IMR-90 (cell line): ENCODE measurements at regions not wholly inside any gene's neighbourhood (a gene's known extent, or its start where the extent isn't known, plus 50 kb on each side); places are given as distances from the start of the nearest gene placed in this dataset.

ENCODE experiments used
- ATAC-seq: fragments of 200-7000 bp; cut with Tn5 transposase; 2 replicates; pipeline ENCODE4 v1.9.1; 2020; ENCODE audit warnings: low read depth, mild to moderate bottlenecking, moderate library complexity
- BruUV-seq: library from RNA; stranded (reverse); fragments of 400-500 nt; replicated peaks from 2 replicates; lab custom pipeline; 2021; lab: Mats Ljungman, UMichigan
- CTCF ChIA-PET: fragments of 300-600 bp; formaldehyde crosslinking; extraction: SDS; loops from one replicate; lab custom pipeline; 2021; ENCODE audit warnings: antibody characterized with exemption; lab: Yijun Ruan, JAX
- POLR2A ChIA-PET: fragments of 300-600 bp; sonication (Branson Sonifier 250); formaldehyde crosslinking; loops from one replicate; lab custom pipeline; 2022; ENCODE audit warnings: antibody characterized with exemption; ENCODE audit not compliant: unreplicated experiment; lab: Charles Lee
- DNase-seq: peaks from one replicate; pipeline ENCODE4 v3.0.0; 2013
- H2AFZ ChIP-seq: replicated peaks from 2 replicates; pipeline ENCODE3; 2013; ENCODE audit warnings: low read length, mild to moderate bottlenecking; ENCODE audit not compliant: poor library complexity
- H2AK5ac ChIP-seq: 2 replicates; pipeline ENCODE4 v1.6.1; 2013; ENCODE audit warnings: low read depth, low read length, inconsistent platforms
- H2AK9ac ChIP-seq: replicated peaks from 2 replicates; pipeline ENCODE3; 2013; ENCODE audit warnings: mild to moderate bottlenecking, low read depth, low read length, moderate library complexity; ENCODE audit not compliant: poor library complexity
- H2BK120ac ChIP-seq: 2 replicates; pipeline ENCODE4 v1.6.1; 2013; ENCODE audit warnings: low read depth, low read length, inconsistent platforms
- H2BK15ac ChIP-seq: 3 replicates; pipeline ENCODE4 v1.6.1; 2013; ENCODE audit warnings: low read depth, low read length, inconsistent platforms
- H2BK20ac ChIP-seq: 2 replicates; pipeline ENCODE4 v1.6.1; 2013; ENCODE audit warnings: low read depth, mild to moderate bottlenecking, inconsistent platforms, low read length, moderate library complexity
- H2BK5ac ChIP-seq: 2 replicates; pipeline ENCODE4 v1.6.1; 2013; ENCODE audit warnings: mild to moderate bottlenecking, low read depth, low read length, inconsistent platforms; ENCODE audit not compliant: poor library complexity, severe bottlenecking
- H3K14ac ChIP-seq: replicated peaks from 2 replicates; pipeline ENCODE4 v1.6.1; 2013; ENCODE audit warnings: low read depth, low read length, inconsistent platforms
- H3K18ac ChIP-seq: 2 replicates; pipeline ENCODE4 v1.6.1; 2013; ENCODE audit warnings: low read depth, low read length, control low read depth
- H3K23ac ChIP-seq: 2 replicates; pipeline ENCODE4 v1.6.1; 2013; ENCODE audit warnings: low read depth, low read length, inconsistent platforms
- H3K27ac ChIP-seq: 2 replicates; pipeline ENCODE4 v1.5.1; 2013; ENCODE audit warnings: mild to moderate bottlenecking, control low read depth, low read length; ENCODE audit not compliant: insufficient read depth
- H3K27me3 ChIP-seq: 2 replicates; pipeline ENCODE4 v1.6.1; 2013; ENCODE audit warnings: low read length; ENCODE audit not compliant: control insufficient read depth, insufficient read depth
- H3K36me3 ChIP-seq: 2 replicates; pipeline ENCODE4 v1.6.1; 2013; ENCODE audit warnings: low read length, mixed read lengths; ENCODE audit not compliant: control insufficient read depth, insufficient read depth
- H3K4ac ChIP-seq: 2 replicates; pipeline ENCODE4 v1.6.1; 2013; ENCODE audit warnings: low read depth, low read length, inconsistent platforms
- H3K4me1 ChIP-seq: 2 replicates; pipeline ENCODE4 v1.6.1; 2013; ENCODE audit warnings: low read length, mixed read lengths; ENCODE audit not compliant: control insufficient read depth, insufficient read depth
- H3K4me2 ChIP-seq: 2 replicates; pipeline ENCODE4 v1.6.1; 2013; ENCODE audit warnings: low read depth, mild to moderate bottlenecking, control low read depth, low read length, moderate library complexity
- H3K4me3 ChIP-seq: 2 replicates; pipeline ENCODE4 v1.5.1; 2013; ENCODE audit warnings: low read depth, mild to moderate bottlenecking, control low read depth, low read length, moderate library complexity; ENCODE audit not compliant: insufficient read depth
- H3K56ac ChIP-seq: 2 replicates; pipeline ENCODE4 v1.6.1; 2013; ENCODE audit warnings: low read length, inconsistent platforms; ENCODE audit not compliant: insufficient read depth; ENCODE audit errors: extremely low read depth
- H3K79me1 ChIP-seq, 2 experiments: 2 replicates each; pipeline ENCODE4 v1.6.1; 2013; ENCODE audit warnings: low read length in 2 of 2, inconsistent platforms in 1 of 2, low read depth in 1 of 2
- H3K9ac ChIP-seq: 2 replicates; pipeline ENCODE4 v1.6.1; 2013; ENCODE audit warnings: low read depth, low read length, control low read depth
- H3K9me1 ChIP-seq: 2 replicates; pipeline ENCODE4 v1.6.1; 2013; ENCODE audit warnings: low read length, inconsistent platforms; ENCODE audit not compliant: insufficient read depth
- H3K9me3 ChIP-seq: 2 replicates; pipeline ENCODE4 v1.6.1; 2013; ENCODE audit warnings: low read length; ENCODE audit not compliant: control insufficient read depth, insufficient read depth
- H4K20me1 ChIP-seq: 2 replicates; pipeline ENCODE4 v1.6.1; 2013; ENCODE audit warnings: low read length, inconsistent platforms; ENCODE audit not compliant: insufficient read depth
- H4K5ac ChIP-seq: 2 replicates; pipeline ENCODE4 v1.6.1; 2013; ENCODE audit warnings: mild to moderate bottlenecking, low read depth, low read length, control low read depth
- H4K8ac ChIP-seq, 2 experiments: 2 replicates each; pipeline ENCODE4 v1.6.1; 2013; ENCODE audit warnings: low read depth in 2 of 2, low read length in 2 of 2, control low read depth in 1 of 2, inconsistent platforms in 1 of 2
- H4K91ac ChIP-seq: 2 replicates; pipeline ENCODE4 v1.6.1; 2013; ENCODE audit warnings: low read depth, low read length, inconsistent platforms; ENCODE audit not compliant: insufficient read depth
- BHLHE40 ChIP-seq: fragments of 150-350 bp; IDR thresholded peaks from 2 replicates; pipeline ENCODE4 v1.6.1; 2016; ENCODE audit warnings: mild to moderate bottlenecking, low read depth, low read length
- CEBPB ChIP-seq: IDR thresholded peaks from 2 replicates; pipeline ENCODE4 v1.6.1; 2012; ENCODE audit warnings: low read depth, low read length, improper control_type of control experiment
- FOS ChIP-seq: fragments of 150-350 bp; IDR thresholded peaks from 2 replicates; pipeline ENCODE4 v1.6.1; 2016; ENCODE audit warnings: low read depth, low read length
- MAFK ChIP-seq: IDR thresholded peaks from 2 replicates; pipeline ENCODE4 v1.6.1; 2012; ENCODE audit warnings: low read depth, low read length, improper control_type of control experiment
- MXI1 ChIP-seq: IDR thresholded peaks from 2 replicates; pipeline ENCODE4 v1.6.1; 2012; ENCODE audit warnings: low read depth, mild to moderate bottlenecking, low read length, moderate library complexity, borderline replicate concordance
- NFE2L2 ChIP-seq: fragments of 150-350 bp; IDR thresholded peaks from 2 replicates; pipeline ENCODE4 v1.6.1; 2016; ENCODE audit warnings: low read depth, mild to moderate bottlenecking, low read length
- POLR2A ChIP-seq: IDR thresholded peaks from 2 replicates; pipeline ENCODE4 v1.6.1; 2012; ENCODE audit warnings: mild to moderate bottlenecking, low read depth, low read length
- RCOR1 ChIP-seq: IDR thresholded peaks from 2 replicates; pipeline ENCODE4 v1.6.1; 2012; ENCODE audit warnings: mild to moderate bottlenecking, low read length, improper control_type of control experiment; ENCODE audit not compliant: insufficient replicate concordance
- SMC3 ChIP-seq: fragments of 150-350 bp; IDR thresholded peaks from 2 replicates; pipeline ENCODE4 v1.6.1; 2016; ENCODE audit warnings: low read depth, mild to moderate bottlenecking, antibody characterized with exemption, low read length, moderate library complexity
- WGBS, 2 experiments: methylation state at CpG; one replicate each; pipeline versions ENCODE4 v1.1.5 to v1.1.7; 2013; ENCODE audit warnings: missing lambda C conversion rate in 2 of 2; ENCODE audit not compliant: insufficient read length in 1 of 2; ENCODE audit errors: extremely low coverage in 2 of 2; 5-methylcytosine and 5-hydroxymethylcytosine counted together
- dilution Hi-C: fragments of 300-500 bp; cut with HindIII; formaldehyde crosslinking; loops from one replicate; pipeline ENCODE4 v1.14.3; 2018; ENCODE audit warnings: low sequenced_read_pairs; ENCODE audit not compliant: unreplicated experiment
- in situ Hi-C: fragments of 300-500 bp; cut with MboI; formaldehyde crosslinking; loops from 3 replicates; pipeline ENCODE4 v1.14.3; 2019; ENCODE audit warnings: low sequenced_read_pairs, inconsistent platforms, mixed read lengths
- intact Hi-C: fragments of 100-400 bp; cut with micrococcal nuclease; formaldehyde crosslinking; loops from 2 replicates; pipeline ENCODE4 v1.10.0; 2022
- TF ChIP-seq, protein P1 (sequence below): conservative IDR thresholded peaks from 2 replicates; pipeline ENCODE4 v1.5.1; 2012; ENCODE audit warnings: mild to moderate bottlenecking, low read depth, low read length, improper control_type of control experiment
- TF ChIP-seq, protein P2 (sequence below): fragments of 150-350 bp; IDR thresholded peaks from 2 replicates; pipeline ENCODE4 v1.6.1; 2017; ENCODE audit warnings: mild to moderate bottlenecking, antibody characterized with exemption, low read length, low read depth
- TF ChIP-seq, protein P3 (sequence below): fragments of 150-350 bp; IDR thresholded peaks from 2 replicates; pipeline ENCODE4 v1.6.1; 2016; ENCODE audit warnings: low read depth, mild to moderate bottlenecking, low read length, moderate library complexity, borderline replicate concordance

DNA sequence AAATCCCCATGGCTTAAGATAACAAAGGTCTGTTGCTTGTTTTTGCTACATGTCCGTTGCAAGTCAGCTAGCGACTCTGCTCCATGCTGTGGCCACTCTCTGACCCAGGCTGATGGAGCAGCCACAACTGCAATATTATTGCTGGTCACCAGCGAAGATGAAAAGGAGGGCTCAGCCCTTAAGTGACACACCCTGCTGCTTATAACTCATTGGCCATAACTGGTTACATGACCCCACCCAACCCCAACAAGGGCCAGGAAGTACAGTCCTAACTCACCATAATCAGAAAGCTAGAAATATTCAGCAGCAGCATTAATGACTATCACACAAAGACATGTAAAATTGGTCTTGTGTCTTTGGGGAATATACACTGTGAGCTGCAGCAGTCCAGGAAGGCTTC lies 224.3 kb downstream of the SOX9 start:
- Histone ChIP-seq H2BK20ac (no peak overlapping the region; the same call in 1 of the 2 replicates), H3K27me3 (no peaks in the 10 kb centered on the region), H3K9me3 (no peaks in the 10 kb centered on the region), H3K4me3 (no peak overlapping the region), H3K4me1 (peaks cover 5% of the 10 kb centered on the region; the same call in 1 of the 2 replicates), H2BK120ac (no peak overlapping the region), H3K9ac (no peak overlapping the region), H2AK9ac (no peak overlapping the region), H2BK5ac (no peak overlapping the region), H2AK5ac (peak overlapping the region; percentile 49), H3K27ac (no peak overlapping the region), H4K8ac (no peak overlapping the region; a peak in 1 of 4 replicates), H3K36me3 (no peaks in the 10 kb centered on the region), H3K18ac (no peak overlapping the region), H2AFZ (no peak overlapping the region), H3K14ac (peak overlapping the region; percentile 35; the same call in 1 of the 2 replicates), H4K5ac (no peak overlapping the region), H4K91ac (peak overlapping the region; percentile 32; the same call in 1 of the 2 replicates), H3K23ac (no peak overlapping the region), H3K4me2 (no peak overlapping the region), H2BK15ac (0 out of 3 replicates have a peak overlapping the region, but pooled peaks have one; percentile 7), H4K20me1 (no peaks in the 10 kb centered on the region), H3K4ac (peak overlapping the region; percentile 32; the same call in 1 of the 2 replicates), H3K79me1 (no peaks in the 10 kb centered on the region), H3K9me1 (peaks cover 7% of the 10 kb centered on the region), H3K56ac (no peak overlapping the region)
- intact Hi-C loops (no loop called here), in situ Hi-C loops (no loop called here), dilution Hi-C loops (no loop called here)
- DNase-seq, result no peak
- no TSS peak for BruUV-seq
- TF ChIP-seq, protein P1, sequence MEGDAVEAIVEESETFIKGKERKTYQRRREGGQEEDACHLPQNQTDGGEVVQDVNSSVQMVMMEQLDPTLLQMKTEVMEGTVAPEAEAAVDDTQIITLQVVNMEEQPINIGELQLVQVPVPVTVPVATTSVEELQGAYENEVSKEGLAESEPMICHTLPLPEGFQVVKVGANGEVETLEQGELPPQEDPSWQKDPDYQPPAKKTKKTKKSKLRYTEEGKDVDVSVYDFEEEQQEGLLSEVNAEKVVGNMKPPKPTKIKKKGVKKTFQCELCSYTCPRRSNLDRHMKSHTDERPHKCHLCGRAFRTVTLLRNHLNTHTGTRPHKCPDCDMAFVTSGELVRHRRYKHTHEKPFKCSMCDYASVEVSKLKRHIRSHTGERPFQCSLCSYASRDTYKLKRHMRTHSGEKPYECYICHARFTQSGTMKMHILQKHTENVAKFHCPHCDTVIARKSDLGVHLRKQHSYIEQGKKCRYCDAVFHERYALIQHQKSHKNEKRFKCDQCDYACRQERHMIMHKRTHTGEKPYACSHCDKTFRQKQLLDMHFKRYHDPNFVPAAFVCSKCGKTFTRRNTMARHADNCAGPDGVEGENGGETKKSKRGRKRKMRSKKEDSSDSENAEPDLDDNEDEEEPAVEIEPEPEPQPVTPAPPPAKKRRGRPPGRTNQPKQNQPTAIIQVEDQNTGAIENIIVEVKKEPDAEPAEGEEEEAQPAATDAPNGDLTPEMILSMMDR, result no peak
- TF ChIP-seq, protein P2, sequence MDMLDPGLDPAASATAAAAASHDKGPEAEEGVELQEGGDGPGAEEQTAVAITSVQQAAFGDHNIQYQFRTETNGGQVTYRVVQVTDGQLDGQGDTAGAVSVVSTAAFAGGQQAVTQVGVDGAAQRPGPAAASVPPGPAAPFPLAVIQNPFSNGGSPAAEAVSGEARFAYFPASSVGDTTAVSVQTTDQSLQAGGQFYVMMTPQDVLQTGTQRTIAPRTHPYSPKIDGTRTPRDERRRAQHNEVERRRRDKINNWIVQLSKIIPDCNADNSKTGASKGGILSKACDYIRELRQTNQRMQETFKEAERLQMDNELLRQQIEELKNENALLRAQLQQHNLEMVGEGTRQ, result no peak
- TF ChIP-seq BHLHE40 (no peak), MAFK (no peak), FOS (no peak), POLR2A (no peak), SMC3 (no peak), RCOR1 (no peak), CEBPB (no peak), MXI1 (no peak), NFE2L2 (no peak)
- TF ChIP-seq, protein P3, sequence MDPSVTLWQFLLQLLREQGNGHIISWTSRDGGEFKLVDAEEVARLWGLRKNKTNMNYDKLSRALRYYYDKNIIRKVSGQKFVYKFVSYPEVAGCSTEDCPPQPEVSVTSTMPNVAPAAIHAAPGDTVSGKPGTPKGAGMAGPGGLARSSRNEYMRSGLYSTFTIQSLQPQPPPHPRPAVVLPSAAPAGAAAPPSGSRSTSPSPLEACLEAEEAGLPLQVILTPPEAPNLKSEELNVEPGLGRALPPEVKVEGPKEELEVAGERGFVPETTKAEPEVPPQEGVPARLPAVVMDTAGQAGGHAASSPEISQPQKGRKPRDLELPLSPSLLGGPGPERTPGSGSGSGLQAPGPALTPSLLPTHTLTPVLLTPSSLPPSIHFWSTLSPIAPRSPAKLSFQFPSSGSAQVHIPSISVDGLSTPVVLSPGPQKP, result no peak
- 94% methylated on average over 3 of the region's 3 CpGs; no CpG with 5 or more reads in 1 of the 2 experiments for WGBS, 2 experiments
- POLR2A ChIA-PET, result no interaction called here
- CTCF ChIA-PET, result no interaction called here
- no peak for ATAC-seq
